GM10266 (cell line): ENCODE measurements at regions not wholly inside any gene's neighbourhood (a gene's known extent, or its start where the extent isn't known, plus 50 kb on each side); places are given as distances from the start of the nearest gene placed in this dataset.

Source experiments
- DNase-seq: peaks from one replicate; pipeline ENCODE4 v3.0.0; 2012; ENCODE audit errors: extremely low spot score
- TF ChIP-seq, protein P1 (sequence below): IDR thresholded peaks from 2 replicates; pipeline ENCODE4 v1.5.1; 2012; ENCODE audit warnings: mild to moderate bottlenecking, low read depth; ENCODE audit not compliant: control insufficient read depth, insufficient read depth; ENCODE audit errors: missing control alignments

DNA sequence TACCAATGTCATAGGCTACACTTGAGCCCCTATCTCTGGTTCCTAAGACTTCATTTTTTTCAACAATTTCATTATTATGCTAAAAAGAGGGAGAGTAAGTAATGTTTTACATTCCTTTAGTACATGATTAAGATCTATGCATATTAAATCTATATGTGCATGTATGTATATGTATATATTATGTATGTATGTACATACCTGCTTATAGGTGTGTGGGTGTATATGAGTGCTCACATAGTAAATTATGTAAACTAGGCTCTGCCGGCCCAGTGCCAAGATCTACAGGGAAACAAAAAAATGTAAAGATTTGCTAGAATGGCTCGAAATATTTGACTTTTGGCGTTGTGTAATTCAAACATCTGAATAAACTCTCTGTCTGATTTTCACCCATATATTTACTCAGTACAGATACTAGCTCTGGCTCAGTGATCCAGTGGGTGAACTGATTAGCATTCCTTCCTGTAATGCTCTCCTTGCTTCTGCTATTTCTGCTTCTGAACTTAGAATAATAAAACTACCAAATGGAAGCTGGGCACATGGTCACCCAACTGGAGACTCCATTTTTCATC is 113.1 kb upstream of the FGGY start:
- no peak for DNase-seq
- TF ChIP-seq, protein P1, sequence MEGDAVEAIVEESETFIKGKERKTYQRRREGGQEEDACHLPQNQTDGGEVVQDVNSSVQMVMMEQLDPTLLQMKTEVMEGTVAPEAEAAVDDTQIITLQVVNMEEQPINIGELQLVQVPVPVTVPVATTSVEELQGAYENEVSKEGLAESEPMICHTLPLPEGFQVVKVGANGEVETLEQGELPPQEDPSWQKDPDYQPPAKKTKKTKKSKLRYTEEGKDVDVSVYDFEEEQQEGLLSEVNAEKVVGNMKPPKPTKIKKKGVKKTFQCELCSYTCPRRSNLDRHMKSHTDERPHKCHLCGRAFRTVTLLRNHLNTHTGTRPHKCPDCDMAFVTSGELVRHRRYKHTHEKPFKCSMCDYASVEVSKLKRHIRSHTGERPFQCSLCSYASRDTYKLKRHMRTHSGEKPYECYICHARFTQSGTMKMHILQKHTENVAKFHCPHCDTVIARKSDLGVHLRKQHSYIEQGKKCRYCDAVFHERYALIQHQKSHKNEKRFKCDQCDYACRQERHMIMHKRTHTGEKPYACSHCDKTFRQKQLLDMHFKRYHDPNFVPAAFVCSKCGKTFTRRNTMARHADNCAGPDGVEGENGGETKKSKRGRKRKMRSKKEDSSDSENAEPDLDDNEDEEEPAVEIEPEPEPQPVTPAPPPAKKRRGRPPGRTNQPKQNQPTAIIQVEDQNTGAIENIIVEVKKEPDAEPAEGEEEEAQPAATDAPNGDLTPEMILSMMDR, result no peak

DNA sequence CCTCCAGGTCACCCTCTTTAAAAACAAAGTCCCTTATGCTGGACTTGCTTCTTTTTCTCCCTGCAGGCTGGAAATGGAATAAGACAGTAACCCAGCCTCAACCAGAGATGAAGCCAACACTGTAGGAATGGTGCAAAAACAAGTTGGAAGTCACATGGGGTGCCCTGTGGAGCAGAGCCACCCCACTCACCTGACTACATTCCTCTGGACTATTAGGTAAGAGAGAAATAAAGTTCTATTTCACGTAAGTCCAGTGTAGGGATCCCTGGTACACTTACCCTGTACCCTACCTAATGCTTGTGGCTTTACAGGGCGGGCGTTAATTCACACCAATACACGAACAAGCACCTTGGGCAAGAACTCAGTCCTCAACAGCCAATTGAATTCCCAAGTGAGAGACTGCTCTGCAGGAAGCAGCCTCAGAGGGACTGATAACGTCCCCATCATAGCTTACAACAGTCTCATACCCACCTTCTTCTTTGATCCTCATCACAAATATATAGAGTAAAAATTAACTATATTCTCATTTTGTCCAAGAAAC is 112.5 kb upstream of the FGGY start:
- TF ChIP-seq, protein P1, result no peak
- DNase-seq, result no peak

DNA sequence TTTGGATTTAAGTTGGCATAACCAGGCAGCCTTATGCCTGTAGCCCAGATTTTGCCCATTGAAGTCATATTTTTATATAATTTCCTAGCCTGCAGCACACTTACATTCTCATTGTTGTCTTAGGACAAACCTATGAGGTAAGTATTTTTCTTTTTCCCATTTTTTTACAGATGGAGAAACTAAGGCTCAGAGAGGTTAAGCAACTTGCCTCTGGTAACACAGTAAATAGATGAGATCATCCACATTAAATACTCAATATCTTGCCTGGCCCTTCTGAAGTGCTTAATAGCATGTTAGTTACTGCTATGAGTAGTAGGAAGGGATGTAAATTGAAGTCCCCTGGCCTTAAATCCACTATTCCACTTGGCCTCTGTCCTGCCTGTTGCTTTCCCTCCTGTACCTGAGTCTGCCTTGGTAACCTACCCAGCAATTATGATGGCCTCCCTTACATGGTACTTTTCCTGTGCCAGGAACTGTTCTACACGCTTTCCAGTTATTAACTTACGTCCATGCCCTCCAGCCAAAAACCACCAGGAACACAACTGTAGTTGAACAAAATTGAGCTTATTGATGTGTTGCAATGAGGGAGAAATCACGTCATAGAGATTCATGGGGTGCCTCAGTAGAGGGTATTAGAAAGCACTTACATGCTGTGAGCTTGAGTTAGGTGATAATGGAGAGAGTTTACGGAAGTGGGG is 111.6 kb upstream of the FGGY start:
- DNase-seq, result no peak
- TF ChIP-seq, protein P1, result no peak

DNA sequence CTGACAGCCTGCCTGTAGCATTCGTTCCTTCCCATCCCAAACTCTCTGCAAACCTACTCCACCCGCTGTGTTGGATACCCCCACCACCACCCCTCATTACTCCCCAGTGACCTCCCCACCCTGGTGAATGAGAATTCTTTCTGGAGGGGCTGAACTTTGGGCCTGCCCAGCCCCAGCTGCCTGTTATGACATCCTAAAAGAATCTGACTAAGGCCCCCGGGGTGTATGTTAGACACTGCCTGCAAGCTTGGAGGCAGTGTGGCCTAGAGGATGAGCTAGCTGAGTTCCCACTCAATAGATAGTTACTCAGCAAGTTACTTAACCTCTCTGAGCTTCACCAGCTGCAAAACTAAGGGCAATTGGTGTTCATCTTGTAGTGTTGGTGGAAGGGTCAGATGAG is 110.2 kb upstream of the FGGY start:
- TF ChIP-seq, protein P1, result no peak
- DNase-seq, result no peak

DNA sequence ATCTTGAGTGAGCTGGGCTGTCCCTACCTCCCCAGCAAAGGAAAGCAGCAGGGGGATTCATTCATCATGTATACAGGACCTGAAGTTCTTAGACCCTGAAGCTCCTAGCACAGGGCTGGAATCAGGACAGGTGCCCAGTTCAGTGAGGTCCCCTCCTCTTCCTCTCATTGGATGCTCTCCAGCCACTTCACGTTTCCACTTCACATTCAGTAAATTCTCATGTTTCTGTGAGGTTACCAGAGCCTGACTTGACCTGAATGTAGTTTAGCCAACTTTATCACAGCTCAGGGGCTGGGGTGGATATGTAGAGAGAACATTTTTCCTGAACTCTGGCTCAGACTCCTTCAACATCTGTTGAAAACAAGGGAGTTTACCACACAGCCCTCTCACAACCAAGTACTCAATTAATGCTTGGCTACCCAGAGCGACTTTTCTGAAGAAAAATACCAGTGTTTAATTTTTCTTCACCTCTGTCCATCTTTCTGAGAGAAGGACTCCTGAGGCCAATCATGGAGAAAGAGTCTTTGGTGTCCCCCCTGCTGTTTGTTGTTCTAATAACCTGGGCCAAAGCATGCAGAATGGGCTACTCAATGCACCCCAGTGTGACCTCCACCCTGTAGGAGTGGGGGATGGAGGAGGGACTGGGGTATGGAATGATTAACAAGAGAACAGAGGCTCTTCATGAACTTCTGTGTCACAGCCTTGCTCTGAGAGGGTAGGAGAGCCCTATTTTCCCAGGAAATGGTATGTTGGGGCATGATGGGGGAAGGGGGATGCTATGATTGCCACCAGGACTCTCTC is 108.3 kb upstream of the FGGY start:
- TF ChIP-seq, protein P1, result no peak
- DNase-seq, result no peak

DNA sequence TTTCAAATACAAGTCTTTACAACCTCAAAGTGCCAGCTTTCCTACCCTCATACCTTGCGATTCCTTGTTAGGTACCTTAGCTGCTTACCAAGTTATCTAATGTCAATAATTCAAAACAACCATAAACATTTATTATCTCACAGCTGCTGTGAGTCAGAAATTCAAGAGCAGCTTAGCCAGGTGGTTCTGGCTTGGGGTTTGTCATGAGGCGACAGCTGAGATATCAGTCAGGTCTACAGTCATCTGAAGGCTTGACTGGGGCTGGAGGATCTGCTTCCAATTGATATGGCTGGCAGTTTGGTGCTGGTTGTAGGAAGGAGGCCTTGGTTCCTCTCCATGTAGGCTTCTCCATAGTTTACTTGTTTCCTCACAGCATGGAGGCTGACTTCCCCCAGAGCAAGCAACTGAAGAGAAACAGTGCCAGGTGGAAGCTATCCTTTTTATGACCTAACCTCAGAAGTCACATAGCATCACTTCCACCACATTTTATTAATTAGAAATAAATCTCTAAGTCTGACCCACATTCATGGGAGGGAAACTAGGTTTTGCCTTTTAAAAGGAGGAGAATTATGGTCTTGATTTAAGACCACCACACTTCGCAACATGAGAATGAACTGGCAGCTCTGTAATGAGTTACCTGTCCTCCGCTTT is 103.3 kb upstream of the FGGY start:
- DNase-seq, result no peak
- TF ChIP-seq, protein P1, result no peak
